Thyroid gland (tissue), 4 donors: ENCODE measurements at regions not wholly inside any gene's neighbourhood (a gene's known extent, or its start where the extent isn't known, plus 50 kb on each side); places are given as distances from the start of the nearest gene placed in this dataset.
"Not testable (repeated sequence)": the region's sequence is repeated elsewhere in the genome, so short reads cannot be mapped to it uniquely, and the experiment has no call there.

Experiments used
- DNase-seq, 2 donors: peaks; one replicate each; pipeline ENCODE4 v3.0.0-alpha.2; 2019
- H3K27ac ChIP-seq, 3 donors: fragments of 200-600 bp; sonication (generic); 1 replicate in 2 of 3; 2 replicates in 1 of 3; pipeline ENCODE4 v1.5.1; 2016 to 2019; ENCODE audit warnings: mild to moderate bottlenecking in 1 of 3, moderate library complexity in 1 of 3
- H3K27me3 ChIP-seq: fragments of 200-600 bp; sonication (generic); one replicate; pipeline ENCODE4 v1.5.1; 2019
- H3K36me3 ChIP-seq, 2 donors: fragments of 200-600 bp; sonication (generic); one replicate each; pipeline ENCODE4 v1.5.1; 2016 to 2019
- H3K4me1 ChIP-seq, 2 donors: fragments of 200-600 bp; sonication (generic); one replicate each; pipeline ENCODE4 v1.5.1; 2017 to 2019
- H3K4me3 ChIP-seq, 3 donors: fragments of 200-600 bp; sonication (generic); replicated peaks in 1 of 3; 1 replicate in 2 of 3; 2 replicates in 1 of 3; pipeline ENCODE4 v1.5.1; 2016; ENCODE audit warnings: mild to moderate bottlenecking in 1 of 3
- H3K9me3 ChIP-seq: fragments of 200-600 bp; sonication (generic); one replicate; pipeline ENCODE4 v1.5.1; 2017
- CTCF ChIP-seq, 6 experiments: fragments of 200-600 bp in 3 of 6; fragments of 450-650 bp in 3 of 6; sonication (generic) in 3 of 6; IDR thresholded peaks; one replicate each; pipeline ENCODE4 v1.5.1; 2016 to 2019; ENCODE audit warnings: antibody characterized with exemption in 6 of 6, mild to moderate bottlenecking in 2 of 6, inconsistent platforms in 1 of 6, moderate library complexity in 1 of 6
- POLR2A ChIP-seq, 2 donors: fragments of 450-650 bp; IDR thresholded peaks; one replicate each; pipeline ENCODE4 v1.6.1; 2017; ENCODE audit warnings: antibody characterized with exemption in 2 of 2, mild to moderate bottlenecking in 2 of 2, moderate library complexity in 1 of 2
- WGBS, 2 donors: methylation state at CpG; one replicate each; pipeline ENCODE4 v1.1.5; 2017; 5-methylcytosine and 5-hydroxymethylcytosine counted together
- intact Hi-C: fragments of 100-400 bp; cut with DNase I; formaldehyde crosslinking; loops from one replicate; pipeline ENCODE4 v1.15.1; 2023

GRCh38 chr15:35956056-35956455 lies 410.1 kb upstream of the DPH6 start:
- WGBS, 2 donors: 50 to 53% methylated on average over 3 of the region's 3 CpGs
- no peaks in the 10 kb centered on the region for H3K27me3 ChIP-seq
- TF ChIP-seq CTCF (IDR thresholded peaks at IDR 0.05) (no peak), POLR2A (IDR thresholded peaks at IDR 0.05) (no peak)
- H3K4me1 ChIP-seq: no peaks in the 10 kb centered on the region
- no peaks in the 10 kb centered on the region for H3K36me3 ChIP-seq
- H3K4me3 ChIP-seq: no peak overlapping the region
- H3K9me3 ChIP-seq: no peaks in the 10 kb centered on the region
- no peak for DNase-seq
- intact Hi-C loops: no loop called here
- no peak overlapping the region for H3K27ac ChIP-seq

DNA sequence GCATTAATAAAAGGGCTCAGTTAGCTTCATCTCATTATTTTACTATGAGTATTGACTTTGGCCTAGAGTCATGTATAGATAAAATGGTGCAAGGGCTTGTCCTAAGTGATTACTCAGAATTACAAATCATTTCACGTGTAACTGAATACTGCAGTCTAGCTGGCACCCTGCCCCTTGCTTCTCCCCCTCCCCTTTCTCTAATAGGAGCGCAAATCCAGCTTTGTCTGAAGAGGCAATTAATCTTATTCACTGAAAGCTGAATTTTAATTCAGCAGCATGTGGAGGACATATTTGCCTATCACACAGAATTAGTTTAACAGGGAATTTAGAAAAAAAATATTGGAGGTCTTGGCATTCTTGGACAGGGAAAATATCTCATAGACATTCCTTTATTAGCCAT lies 412.1 kb upstream of the DPH6 start:
- no peaks in the 10 kb centered on the region for H3K27me3 ChIP-seq
- H3K4me1 ChIP-seq: no peaks in the 10 kb centered on the region
- no peaks in the 10 kb centered on the region for H3K36me3 ChIP-seq
- no peaks in the 10 kb centered on the region for H3K9me3 ChIP-seq
- DNase-seq: no peak
- no peak overlapping the region for H3K27ac ChIP-seq
- intact Hi-C loops: no loop called here
- 69 to 74% methylated on average over 2 of the region's 2 CpGs for WGBS, 2 donors
- no peak overlapping the region for H3K4me3 ChIP-seq
- TF ChIP-seq CTCF (IDR thresholded peaks at IDR 0.05) (no peak), POLR2A (IDR thresholded peaks at IDR 0.05) (no peak)

DNA sequence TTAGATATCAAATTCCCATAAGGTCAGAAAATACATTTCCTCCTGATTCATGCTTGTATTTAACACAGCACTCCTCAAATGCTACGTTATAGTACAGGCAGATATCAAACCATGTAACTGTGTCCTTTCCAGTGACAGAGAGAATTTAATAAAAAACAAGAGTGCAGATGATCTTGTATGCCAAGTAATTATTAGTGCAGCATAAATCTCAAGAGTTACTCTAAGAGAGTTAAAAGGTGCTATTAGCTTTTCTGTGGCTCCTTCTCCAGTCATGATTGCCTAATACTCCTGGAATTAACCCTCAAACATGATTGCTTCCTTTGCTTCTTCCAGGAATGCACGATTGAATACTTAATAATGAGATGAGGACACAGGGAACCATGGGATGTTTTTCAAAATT lies 413.0 kb upstream of the DPH6 start:
- Histone ChIP-seq H3K27me3 (no peaks in the 10 kb centered on the region), H3K36me3 (no peaks in the 10 kb centered on the region), H3K4me3 (no peak overlapping the region), H3K4me1 (no peaks in the 10 kb centered on the region), H3K9me3 (no peaks in the 10 kb centered on the region), H3K27ac (no peak overlapping the region)
- no peak for DNase-seq
- intact Hi-C loops: no loop called here
- 39 to 51% methylated on average over 2 of the region's 2 CpGs for WGBS, 2 donors
- TF ChIP-seq CTCF (IDR thresholded peaks at IDR 0.05): no peak
- TF ChIP-seq POLR2A (IDR thresholded peaks at IDR 0.05): no peak

GRCh38 chr15:35963326-35963725 lies 417.4 kb upstream of the DPH6 start:
- no peaks in the 10 kb centered on the region for H3K36me3 ChIP-seq
- no peaks in the 10 kb centered on the region for H3K9me3 ChIP-seq
- H3K4me1 ChIP-seq: no peaks in the 10 kb centered on the region
- H3K4me3 ChIP-seq: no peak overlapping the region
- intact Hi-C loops: no loop called here
- DNase-seq: no peak
- no peak overlapping the region for H3K27ac ChIP-seq
- no peak for TF ChIP-seq CTCF (IDR thresholded peaks at IDR 0.05)
- no peak for TF ChIP-seq POLR2A (IDR thresholded peaks at IDR 0.05)
- WGBS, 2 donors: 95 to 96% methylated on average over 2 of the region's 2 CpGs
- no peaks in the 10 kb centered on the region for H3K27me3 ChIP-seq

GRCh38 chr15:35966781-35967180 lies 420.8 kb upstream of the DPH6 start:
- H3K9me3 ChIP-seq: no peaks in the 10 kb centered on the region
- 82 to 88% methylated on average over 2 of the region's 2 CpGs for WGBS, 2 donors
- H3K36me3 ChIP-seq: no peaks in the 10 kb centered on the region
- no peak overlapping the region for H3K27ac ChIP-seq
- no peaks in the 10 kb centered on the region for H3K4me1 ChIP-seq
- no peaks in the 10 kb centered on the region for H3K27me3 ChIP-seq
- intact Hi-C loops: no loop called here
- no peak for DNase-seq
- no peak for TF ChIP-seq CTCF (IDR thresholded peaks at IDR 0.05)
- no peak for TF ChIP-seq POLR2A (IDR thresholded peaks at IDR 0.05)
- no peak overlapping the region for H3K4me3 ChIP-seq

GRCh38 chr15:35967968-35968367 lies 422.0 kb upstream of the DPH6 start:
- DNase-seq, H3K36me3 ChIP-seq, H3K27me3 ChIP-seq, H3K9me3 ChIP-seq, intact Hi-C loops, H3K4me3 ChIP-seq, H3K4me1 ChIP-seq, H3K27ac ChIP-seq: not testable (repeated sequence)
- 92% methylated on average over 17 of the region's 17 CpGs for WGBS, 2 donors
